PC-9 (cell line): ENCODE measurements at regions not wholly inside any gene's neighbourhood (a gene's known extent, or its start where the extent isn't known, plus 50 kb on each side); places are given as distances from the start of the nearest gene placed in this dataset.

Experiments
- BruUV-seq: library from RNA; stranded (reverse); fragments of 400-500 nt; replicated peaks from 2 replicates; lab custom pipeline; 2021; lab: Mats Ljungman, UMichigan
- CTCF ChIA-PET: fragments of 300-600 bp; sonication (Branson Sonifier 250); formaldehyde crosslinking; loops from one replicate; lab custom pipeline; 2022; ENCODE audit warnings: antibody characterized with exemption; lab: Charles Lee
- POLR2A ChIA-PET: fragments of 300-600 bp; sonication (Branson Sonifier 250); formaldehyde crosslinking; loops from one replicate; lab custom pipeline; 2022; ENCODE audit warnings: antibody characterized with exemption; ENCODE audit not compliant: unreplicated experiment; lab: Charles Lee
- DNase-seq, 2 experiments: peaks; one replicate each; pipeline versions ENCODE4 v3.0.0 to v3.0.0-alpha.2; 2015 to 2022; ENCODE audit warnings: mixed read lengths in 1 of 2
- H2AFZ ChIP-seq: fragments of 200-600 bp; sonication (generic); 2 replicates; pipeline ENCODE4 v1.8.1; 2017; ENCODE audit warnings: antibody characterized with exemption
- H3F3A ChIP-seq: fragments of 200-600 bp; sonication (generic); 2 replicates; pipeline ENCODE4 v1.8.1; 2017; ENCODE audit warnings: antibody characterized with exemption, mild to moderate bottlenecking, low read depth; ENCODE audit not compliant: insufficient read depth
- H3K27ac ChIP-seq: fragments of 200-600 bp; sonication (generic); 2 replicates; pipeline ENCODE4 v1.6.1; 2016; ENCODE audit warnings: mixed run types
- H3K27me3 ChIP-seq: fragments of 200-600 bp; sonication (generic); 2 replicates; pipeline ENCODE4 v1.6.1; 2016; ENCODE audit warnings: low read depth, mixed run types; ENCODE audit not compliant: insufficient read depth
- H3K36me3 ChIP-seq: fragments of 200-600 bp; sonication (generic); 2 replicates; pipeline ENCODE4 v1.6.1; 2016; ENCODE audit warnings: low read depth, mixed run types
- H3K4me1 ChIP-seq: fragments of 200-600 bp; sonication (generic); replicated peaks from 2 replicates; pipeline ENCODE4 v1.6.1; 2016; ENCODE audit warnings: mixed run types; ENCODE audit not compliant: insufficient read depth
- H3K4me2 ChIP-seq: fragments of 200-600 bp; sonication (generic); 2 replicates; pipeline ENCODE4 v1.6.1; 2017; ENCODE audit warnings: mixed run types
- H3K4me3 ChIP-seq: fragments of 200-600 bp; sonication (generic); 2 replicates; pipeline ENCODE4 v1.6.1; 2016; ENCODE audit warnings: mixed run types
- H3K79me2 ChIP-seq: fragments of 200-600 bp; sonication (generic); 2 replicates; pipeline ENCODE4 v1.6.1; 2017; ENCODE audit warnings: low read depth, mixed run types
- H3K9me2 ChIP-seq: fragments of 200-600 bp; sonication (generic); 2 replicates; pipeline ENCODE4 v1.8.1; 2017; ENCODE audit warnings: mild to moderate bottlenecking; ENCODE audit not compliant: insufficient read depth
- H3K9me3 ChIP-seq: fragments of 200-600 bp; sonication (generic); 2 replicates; pipeline ENCODE4 v1.8.1; 2016; ENCODE audit warnings: low read depth; ENCODE audit not compliant: insufficient read depth
- H4K20me1 ChIP-seq: fragments of 200-600 bp; sonication (generic); 2 replicates; pipeline ENCODE4 v1.8.1; 2017; ENCODE audit not compliant: insufficient read depth
- CTCF ChIP-seq: fragments of 200-600 bp; sonication (generic); conservative IDR thresholded peaks from 2 replicates; pipeline ENCODE4 v1.6.1; 2017; ENCODE audit warnings: mixed run types, antibody characterized with exemption, mild to moderate bottlenecking, moderate library complexity
- EZH2 ChIP-seq: fragments of 200-600 bp; sonication (generic); IDR thresholded peaks from 2 replicates; pipeline ENCODE4 v1.8.0; 2017; ENCODE audit warnings: antibody characterized with exemption, low read depth
- intact Hi-C: fragments of 100-400 bp; cut with micrococcal nuclease; formaldehyde crosslinking; loops from one replicate; pipeline ENCODE4 v1.10.0; 2022; ENCODE audit not compliant: unreplicated experiment

GRCh38 chr5:115068239-115069086 is 101.2 kb downstream of the TRIM36 start:
- POLR2A ChIA-PET, result no interaction called here
- H3K9me2 ChIP-seq, result no peaks in the 10 kb centered on the region
- peak in 1 of 2 experiments; percentile 85 for DNase-seq
- CTCF ChIA-PET, result no interaction called here
- no peaks in the 10 kb centered on the region for H3F3A ChIP-seq
- BruUV-seq, result no TSS peak
- H2AFZ ChIP-seq, result peak overlapping the region; percentile 86
- H3K4me3 ChIP-seq, result peak overlapping the region; percentile 49; the same call in 1 of the 2 replicates
- no peaks in the 10 kb centered on the region for H3K9me3 ChIP-seq
- no peaks in the 10 kb centered on the region for H3K4me1 ChIP-seq
- H3K36me3 ChIP-seq, result no peaks in the 10 kb centered on the region
- H3K4me2 ChIP-seq, result peak overlapping the region; percentile 64
- intact Hi-C loops, result no loop called here
- no peak overlapping the region for H3K27ac ChIP-seq
- H3K79me2 ChIP-seq, result no peaks in the 10 kb centered on the region
- TF ChIP-seq CTCF, result no peak
- no peak for TF ChIP-seq EZH2
- no peaks in the 10 kb centered on the region for H3K27me3 ChIP-seq
- no peaks in the 10 kb centered on the region for H4K20me1 ChIP-seq

GRCh38 chr5:115064380-115064779 is 105.3 kb downstream of the TRIM36 start:
- no TSS peak for BruUV-seq
- Histone ChIP-seq H3K9me3 (no peaks in the 10 kb centered on the region), H3K4me1 (no peaks in the 10 kb centered on the region), H3K27ac (no peak overlapping the region), H3F3A (no peaks in the 10 kb centered on the region), H3K4me2 (no peak overlapping the region), H2AFZ (no peak overlapping the region), H3K4me3 (no peak overlapping the region), H3K36me3 (no peaks in the 10 kb centered on the region), H3K79me2 (no peaks in the 10 kb centered on the region), H3K9me2 (no peaks in the 10 kb centered on the region), H4K20me1 (no peaks in the 10 kb centered on the region), H3K27me3 (no peaks in the 10 kb centered on the region)
- ChIA-PET CTCF (no interaction called here), POLR2A (no interaction called here)
- TF ChIP-seq CTCF, result no peak
- no peak for TF ChIP-seq EZH2
- intact Hi-C loops, result no loop called here
- DNase-seq, result no peak

- H3K4me1 ChIP-seq, result no peaks in the 10 kb centered on the region
- intact Hi-C loops, result no loop called here
- no peaks in the 10 kb centered on the region for H3K9me2 ChIP-seq
- H3K27me3 ChIP-seq, result no peaks in the 10 kb centered on the region; the same call in 1 of the 2 replicates
- TF ChIP-seq CTCF (no peak), EZH2 (no peak)
- H3K4me2 ChIP-seq, result no peak overlapping the region
- H3K9me3 ChIP-seq, result no peaks in the 10 kb centered on the region
- POLR2A ChIA-PET, result no interaction called here
- no peak overlapping the region for H3K4me3 ChIP-seq
- H4K20me1 ChIP-seq, result no peaks in the 10 kb centered on the region
- no peak for DNase-seq
- no peaks in the 10 kb centered on the region for H3K36me3 ChIP-seq
- BruUV-seq, result no TSS peak
- no peaks in the 10 kb centered on the region for H3F3A ChIP-seq
- no peak overlapping the region for H2AFZ ChIP-seq
- CTCF ChIA-PET, result no interaction called here
- no peaks in the 10 kb centered on the region for H3K79me2 ChIP-seq
- no peak overlapping the region for H3K27ac ChIP-seq
Observed at GRCh38 chr5:115054387-115054951, 115.2 kb downstream of the TRIM36 start.
